ENCODE measurements at regions not wholly inside any gene's neighbourhood (a gene's known extent, or its start where the extent isn't known, plus 50 kb on each side); places are given as distances from the start of the nearest gene placed in this dataset.
A peak's percentile ranks its signal among the peaks of the same experiment; 100 is the strongest.
"Not testable (repeated sequence)": the region's sequence is repeated elsewhere in the genome, so short reads cannot be mapped to it uniquely, and the experiment has no call there.

DNA sequence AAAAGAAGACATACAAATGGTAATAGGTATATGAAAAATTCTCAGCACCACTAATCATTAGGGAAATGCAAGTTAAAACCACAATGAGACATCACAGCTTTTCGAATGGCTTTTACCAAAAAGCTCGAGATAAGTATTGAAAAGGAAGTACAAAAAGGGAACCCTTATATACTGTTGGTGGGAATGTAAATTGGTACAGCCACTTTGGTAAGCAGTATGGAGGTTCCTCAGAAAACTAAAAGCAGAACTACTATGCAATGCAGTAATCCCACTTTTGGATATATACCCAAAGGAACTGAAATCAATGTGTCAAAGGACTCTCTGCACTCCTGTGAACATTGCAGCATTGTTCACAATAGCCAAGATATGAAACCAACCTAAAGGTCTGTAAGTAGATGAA, 107.5 kb upstream of the SPATS2L start:
- no peaks in the 10 kb centered on the region for H3K9me3 ChIP-seq
- ATAC-seq (peak in 1 of 4 donors; percentile 34), DNase-seq (no peak)
- H3K27ac ChIP-seq = no peak overlapping the region
- no peaks in the 10 kb centered on the region for H3K36me3 ChIP-seq
- 77 to 87% (median 85%) methylated on average over 2 of the region's 2 CpGs for WGBS, 4 donors
- no peak overlapping the region for H3K4me3 ChIP-seq
- intact Hi-C loops (cut with DNase I) = no loop called here
- H3K27me3 ChIP-seq = no peaks in the 10 kb centered on the region
- TF ChIP-seq, protein P1, sequence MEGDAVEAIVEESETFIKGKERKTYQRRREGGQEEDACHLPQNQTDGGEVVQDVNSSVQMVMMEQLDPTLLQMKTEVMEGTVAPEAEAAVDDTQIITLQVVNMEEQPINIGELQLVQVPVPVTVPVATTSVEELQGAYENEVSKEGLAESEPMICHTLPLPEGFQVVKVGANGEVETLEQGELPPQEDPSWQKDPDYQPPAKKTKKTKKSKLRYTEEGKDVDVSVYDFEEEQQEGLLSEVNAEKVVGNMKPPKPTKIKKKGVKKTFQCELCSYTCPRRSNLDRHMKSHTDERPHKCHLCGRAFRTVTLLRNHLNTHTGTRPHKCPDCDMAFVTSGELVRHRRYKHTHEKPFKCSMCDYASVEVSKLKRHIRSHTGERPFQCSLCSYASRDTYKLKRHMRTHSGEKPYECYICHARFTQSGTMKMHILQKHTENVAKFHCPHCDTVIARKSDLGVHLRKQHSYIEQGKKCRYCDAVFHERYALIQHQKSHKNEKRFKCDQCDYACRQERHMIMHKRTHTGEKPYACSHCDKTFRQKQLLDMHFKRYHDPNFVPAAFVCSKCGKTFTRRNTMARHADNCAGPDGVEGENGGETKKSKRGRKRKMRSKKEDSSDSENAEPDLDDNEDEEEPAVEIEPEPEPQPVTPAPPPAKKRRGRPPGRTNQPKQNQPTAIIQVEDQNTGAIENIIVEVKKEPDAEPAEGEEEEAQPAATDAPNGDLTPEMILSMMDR (IDR thresholded peaks at IDR 0.05) = no peak
- no peak for TF ChIP-seq POLR2A (IDR thresholded peaks at IDR 0.05)
- peaks cover 0 to 8% (median 0%) of the 10 kb centered on the region in 12 donors for H3K4me1 ChIP-seq

DNA sequence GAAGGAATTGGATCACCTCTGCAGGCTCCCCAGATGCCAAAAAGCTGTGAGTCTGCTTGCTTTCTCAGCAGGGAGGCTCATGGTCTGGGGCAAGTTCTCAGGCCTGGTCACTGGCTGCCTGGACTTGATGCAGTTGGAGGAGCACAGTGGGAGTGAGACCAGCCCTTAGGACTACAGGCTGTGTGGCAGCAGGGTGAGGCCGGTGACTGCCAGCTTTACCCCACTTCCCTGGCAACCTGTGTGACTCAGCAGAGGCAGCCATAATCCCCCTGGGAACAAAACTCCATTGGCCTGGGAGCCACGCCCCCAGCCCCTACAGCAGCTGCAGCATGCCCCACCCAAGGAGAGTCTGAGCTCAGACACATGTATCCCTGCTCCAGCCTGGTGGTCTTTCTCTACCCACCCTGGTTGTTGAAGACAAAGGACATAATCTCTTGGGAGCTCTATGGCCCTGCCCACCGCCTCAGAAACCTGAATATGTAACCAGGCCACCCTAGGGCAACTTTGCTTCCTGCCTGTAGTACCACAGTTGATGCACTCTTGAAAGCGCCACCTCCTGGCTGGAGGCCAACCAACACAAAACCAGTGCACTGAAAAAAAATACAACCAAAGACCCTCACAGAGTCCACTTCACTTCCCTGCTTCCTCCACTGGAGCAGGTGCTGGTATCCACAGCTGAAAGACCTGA, 106.8 kb upstream of the SPATS2L start:
- Histone ChIP-seq H3K27ac (no peak overlapping the region), H3K4me1 (peaks cover 0 to 8% (median 0%) of the 10 kb centered on the region in 12 donors)

DNA sequence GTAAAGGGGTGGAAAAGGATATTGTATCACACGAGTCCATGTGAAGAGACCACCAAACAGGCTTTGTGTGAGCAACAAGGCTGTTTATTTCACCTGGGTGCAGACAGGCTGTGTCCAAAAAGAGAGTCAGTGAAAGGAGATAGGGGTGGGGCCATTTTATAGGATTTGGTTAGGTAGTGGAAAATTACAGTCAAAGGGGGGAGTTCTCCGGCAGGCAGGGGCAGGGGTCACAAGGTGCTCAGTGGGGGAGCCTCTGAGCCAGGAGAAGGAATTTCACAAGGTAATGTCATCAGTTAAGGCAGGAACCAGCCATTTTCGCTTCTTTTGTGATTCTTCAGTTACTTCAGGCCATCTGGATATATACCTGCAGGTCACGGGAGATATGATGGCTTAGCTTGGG, 104.7 kb upstream of the SPATS2L start:
- H3K36me3 ChIP-seq; intact Hi-C loops (cut with DNase I); H3K27ac ChIP-seq; DNase-seq; H3K4me3 ChIP-seq; H3K27me3 ChIP-seq; ATAC-seq; H3K4me1 ChIP-seq: not testable (repeated sequence)
- WGBS, 4 donors = 70 to 80% (median 74%) methylated on average over 4 of the region's 4 CpGs
- H3K9me3 ChIP-seq = peaks cover 0 to 15% (median 3%) of the 10 kb centered on the region in 12 donors

More for the DNA sequence above, 106.8 kb upstream of the SPATS2L start:
- WGBS, 4 donors = 86 to 91% (median 89%) methylated on average over 3 to 4 of the region's 4 CpGs
- intact Hi-C loops (cut with DNase I) = no loop called here
- DNase-seq (no peak), ATAC-seq (no peak)
- Histone ChIP-seq H3K36me3 (no peaks in the 10 kb centered on the region), H3K9me3 (no peaks in the 10 kb centered on the region), H3K4me3 (no peak overlapping the region), H3K27me3 (no peaks in the 10 kb centered on the region)
- TF ChIP-seq POLR2A (IDR thresholded peaks at IDR 0.05) = no peak
- TF ChIP-seq, protein P1 (IDR thresholded peaks at IDR 0.05) = no peak

DNA sequence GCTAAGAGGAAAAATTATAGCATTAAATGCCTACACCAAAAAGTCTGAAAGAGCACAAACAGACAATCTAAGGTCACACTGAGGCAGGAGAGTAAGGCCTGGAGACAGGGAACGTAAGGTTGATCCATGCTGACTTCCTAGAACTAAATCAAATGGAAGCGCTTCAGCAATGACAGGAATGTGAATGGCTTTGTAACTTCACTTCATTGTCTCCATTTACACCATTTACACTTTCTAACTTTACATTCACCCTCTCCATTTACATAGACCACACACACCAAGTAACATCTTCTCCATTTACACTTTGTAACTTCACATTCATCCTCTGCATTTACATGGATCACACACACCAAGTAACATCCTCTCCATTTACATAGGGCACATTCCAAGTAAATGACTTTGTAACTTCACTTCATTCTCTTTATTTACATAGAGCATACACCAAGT, 103.1 kb upstream of the SPATS2L start:
- H3K9me3 ChIP-seq = peaks cover 0 to 15% (median 3%) of the 10 kb centered on the region in 12 donors
- no peaks in the 10 kb centered on the region for H3K27me3 ChIP-seq
- no peak overlapping the region for H3K27ac ChIP-seq
- H3K36me3 ChIP-seq = no peaks in the 10 kb centered on the region
- H3K4me1 ChIP-seq = peaks cover 0 to 8% (median 0%) of the 10 kb centered on the region in 12 donors
- intact Hi-C loops (cut with DNase I) = no loop called here
- DNase-seq (no peak), ATAC-seq (no peak)
- no peak for TF ChIP-seq POLR2A (IDR thresholded peaks at IDR 0.05)
- TF ChIP-seq, protein P1 (IDR thresholded peaks at IDR 0.05) = no peak
- no peak overlapping the region for H3K4me3 ChIP-seq
- WGBS, 4 donors = 76 to 86% (median 84%) methylated on average over 2 of the region's 2 CpGs

DNA sequence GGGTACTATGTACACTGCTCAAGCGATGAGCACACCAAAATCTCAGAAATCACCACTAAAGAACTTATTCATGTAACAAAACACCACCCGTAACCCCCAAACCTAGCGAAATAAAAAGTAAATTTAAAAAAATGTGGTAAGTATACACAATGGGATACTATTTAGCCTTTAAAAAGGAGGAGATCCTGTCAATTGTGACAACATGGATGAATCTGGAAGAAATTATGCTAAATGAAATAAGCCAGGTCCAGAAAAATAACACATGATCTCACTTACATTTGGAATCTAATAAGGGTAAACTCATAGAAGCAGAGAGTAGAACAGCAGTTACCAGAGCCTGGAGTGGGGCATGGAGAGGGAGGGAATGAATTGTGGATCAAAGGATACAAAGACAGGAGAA, 98.5 kb upstream of the SPATS2L start:
- H3K27me3 ChIP-seq = peaks cover 0 to 4% (median 0%) of the 10 kb centered on the region in 9 donors
- intact Hi-C loops (cut with DNase I) = no loop called here
- no peaks in the 10 kb centered on the region for H3K36me3 ChIP-seq
- no peaks in the 10 kb centered on the region for H3K4me1 ChIP-seq
- WGBS, 4 donors = 49 to 67% (median 63%) methylated on average over 3 of the region's 3 CpGs
- ATAC-seq (no peak), DNase-seq (no peak)
- no peak overlapping the region for H3K27ac ChIP-seq
- no peak overlapping the region for H3K4me3 ChIP-seq
- H3K9me3 ChIP-seq = peaks cover 0 to 15% (median 3%) of the 10 kb centered on the region in 12 donors
- TF ChIP-seq, protein P1 (IDR thresholded peaks at IDR 0.05) = no peak
- no peak for TF ChIP-seq POLR2A (IDR thresholded peaks at IDR 0.05)
